DND-41 (cell line): ENCODE measurements at regions not wholly inside any gene's neighbourhood (a gene's known extent, or its start where the extent isn't known, plus 50 kb on each side); places are given as distances from the start of the nearest gene placed in this dataset.

Experiments used
- EZH2 ChIP-seq: IDR thresholded peaks from 3 replicates; pipeline ENCODE4 v1.6.1; 2012; ENCODE audit warnings: borderline replicate concordance, low read depth, mild to moderate bottlenecking, moderate library complexity, low read length, inconsistent platforms; ENCODE audit not compliant: severe bottlenecking
- TF ChIP-seq, protein P1 (sequence below): IDR thresholded peaks from 2 replicates; pipeline ENCODE4 v1.5.1; 2012; ENCODE audit warnings: borderline replicate concordance, low read length, moderate library complexity, mild to moderate bottlenecking; ENCODE audit not compliant: poor library complexity, severe bottlenecking; ENCODE audit errors: extremely low read depth

- TF ChIP-seq, protein P1, sequence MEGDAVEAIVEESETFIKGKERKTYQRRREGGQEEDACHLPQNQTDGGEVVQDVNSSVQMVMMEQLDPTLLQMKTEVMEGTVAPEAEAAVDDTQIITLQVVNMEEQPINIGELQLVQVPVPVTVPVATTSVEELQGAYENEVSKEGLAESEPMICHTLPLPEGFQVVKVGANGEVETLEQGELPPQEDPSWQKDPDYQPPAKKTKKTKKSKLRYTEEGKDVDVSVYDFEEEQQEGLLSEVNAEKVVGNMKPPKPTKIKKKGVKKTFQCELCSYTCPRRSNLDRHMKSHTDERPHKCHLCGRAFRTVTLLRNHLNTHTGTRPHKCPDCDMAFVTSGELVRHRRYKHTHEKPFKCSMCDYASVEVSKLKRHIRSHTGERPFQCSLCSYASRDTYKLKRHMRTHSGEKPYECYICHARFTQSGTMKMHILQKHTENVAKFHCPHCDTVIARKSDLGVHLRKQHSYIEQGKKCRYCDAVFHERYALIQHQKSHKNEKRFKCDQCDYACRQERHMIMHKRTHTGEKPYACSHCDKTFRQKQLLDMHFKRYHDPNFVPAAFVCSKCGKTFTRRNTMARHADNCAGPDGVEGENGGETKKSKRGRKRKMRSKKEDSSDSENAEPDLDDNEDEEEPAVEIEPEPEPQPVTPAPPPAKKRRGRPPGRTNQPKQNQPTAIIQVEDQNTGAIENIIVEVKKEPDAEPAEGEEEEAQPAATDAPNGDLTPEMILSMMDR = no peak
- TF ChIP-seq EZH2 = no peak
These were observed 244.7 kb upstream of the GRAMD2B start for GRCh38 chr5:126178521-126178920.
